Central memory CD4-positive, alpha-beta T cell (primary cell): ENCODE measurements at regions not wholly inside any gene's neighbourhood (a gene's known extent, or its start where the extent isn't known, plus 50 kb on each side); places are given as distances from the start of the nearest gene placed in this dataset.

Experiments
- DNase-seq: peaks from one replicate; pipeline ENCODE4 v3.0.0; 2022

DNA sequence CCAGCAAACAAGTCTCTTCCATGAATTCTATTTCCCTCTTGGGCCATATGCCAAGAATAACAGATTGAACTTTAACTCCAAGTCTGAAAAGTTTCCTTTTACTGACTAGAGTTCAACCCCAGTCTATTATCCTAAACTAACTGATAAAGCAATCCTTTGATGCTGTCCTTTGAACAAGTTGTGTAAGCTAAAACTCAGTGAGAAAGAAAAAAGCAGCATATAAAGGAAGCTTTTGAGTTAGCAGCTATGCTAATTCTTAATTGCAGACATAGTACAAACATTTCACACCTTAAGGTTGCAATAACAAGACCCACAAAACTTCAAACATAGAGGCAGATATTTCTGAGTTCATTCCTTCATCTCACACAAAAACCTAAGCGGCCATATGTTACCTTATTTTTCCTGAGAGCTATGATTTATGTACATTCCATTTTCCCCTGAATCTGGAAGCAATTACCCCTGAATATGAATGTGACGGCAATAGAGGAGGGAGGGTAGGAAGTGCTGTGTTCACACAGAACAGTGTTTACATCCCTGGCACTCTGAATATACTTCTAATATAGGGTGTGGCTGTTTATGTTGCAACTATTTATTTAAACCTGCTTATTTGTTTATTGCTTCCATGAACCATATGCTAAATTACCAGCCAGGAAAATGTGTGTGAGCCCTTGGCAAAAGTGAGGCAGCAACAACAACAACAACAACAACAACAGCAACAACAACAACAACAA lies 180.6 kb downstream of the IRS1 start:
- no peak for DNase-seq

DNA sequence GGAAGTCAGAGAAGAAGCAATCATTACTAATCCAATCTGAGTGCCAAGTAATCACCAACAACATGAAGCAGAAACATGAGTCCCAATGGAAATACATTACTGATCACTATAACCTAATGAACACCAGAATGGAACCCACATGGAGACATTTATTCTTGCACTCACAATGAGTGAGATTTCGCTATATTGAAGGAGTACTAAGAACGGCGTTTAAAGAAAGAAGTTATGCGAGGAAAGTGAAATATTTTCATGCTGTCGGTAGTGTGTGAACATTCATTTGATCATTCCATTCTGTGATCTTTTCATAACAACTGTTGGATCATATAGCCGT lies 181.1 kb downstream of the IRS1 start:
- no peak for DNase-seq

DNA sequence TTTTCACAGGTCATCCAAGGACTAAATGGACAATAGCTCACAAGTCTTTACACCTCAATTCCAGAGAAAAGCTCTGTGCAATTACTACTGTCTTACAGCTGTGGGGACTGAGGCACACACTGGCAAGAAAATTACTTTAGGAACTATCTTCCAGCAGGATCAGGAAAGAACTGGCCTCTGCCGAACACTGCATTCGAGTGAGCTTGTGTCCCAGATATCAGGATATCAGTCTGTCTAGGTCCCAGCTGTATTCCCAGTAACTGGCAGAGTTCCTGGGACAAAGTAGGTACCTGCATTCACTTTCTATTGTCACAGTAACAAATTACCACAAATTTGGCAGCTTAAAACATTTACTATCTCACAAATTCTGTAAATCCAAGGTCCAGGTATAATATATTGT lies 183.7 kb downstream of the IRS1 start:
- DNase-seq: no peak

- DNase-seq: no peak
Measured at GRCh38 chr2:226611944-226612318, 187.7 kb downstream of the IRS1 start.

- no peak for DNase-seq
Measured at GRCh38 chr2:226611196-226611943, 188.2 kb downstream of the IRS1 start.

- DNase-seq: no peak
Measured at GRCh38 chr2:226609366-226609765, 190.3 kb downstream of the IRS1 start.

DNA sequence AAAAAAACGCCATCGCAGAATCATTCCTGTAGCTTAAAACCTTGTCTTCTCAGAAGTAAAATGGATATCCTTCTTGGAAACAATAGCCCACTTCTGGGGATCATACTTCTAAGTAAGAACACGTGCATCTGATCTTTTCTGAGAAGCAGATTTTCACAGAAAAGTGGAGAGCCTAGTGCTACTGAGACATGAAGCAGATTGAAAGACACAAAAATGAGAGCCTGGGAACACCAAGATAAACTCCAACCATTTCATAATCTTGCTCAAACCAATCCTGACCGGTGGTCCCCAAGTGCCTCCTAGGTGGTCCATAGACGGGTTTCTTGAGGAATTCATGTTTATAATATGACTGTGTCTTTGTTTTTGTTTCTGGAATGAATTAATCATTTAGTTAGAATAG lies 191.2 kb downstream of the IRS1 start:
- DNase-seq: no peak

DNA sequence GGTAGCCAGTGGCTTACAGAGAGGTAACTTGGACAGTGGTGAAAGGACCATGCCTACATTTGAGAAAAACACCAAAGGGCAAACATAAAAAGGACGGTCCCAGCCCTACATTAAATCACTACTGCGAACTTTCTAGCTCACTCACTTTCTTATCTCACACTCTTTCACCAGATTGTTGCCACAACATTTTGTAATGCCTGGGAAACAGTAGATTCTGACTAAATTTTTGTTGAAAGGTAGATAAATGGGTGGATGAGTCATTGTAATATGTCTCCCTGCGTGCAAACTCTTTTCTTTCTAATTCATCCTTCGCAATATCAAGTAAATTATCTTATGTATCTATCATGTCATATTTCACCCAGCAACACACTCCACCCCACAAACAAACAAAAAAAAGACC lies 192.2 kb downstream of the IRS1 start:
- no peak for DNase-seq

DNA sequence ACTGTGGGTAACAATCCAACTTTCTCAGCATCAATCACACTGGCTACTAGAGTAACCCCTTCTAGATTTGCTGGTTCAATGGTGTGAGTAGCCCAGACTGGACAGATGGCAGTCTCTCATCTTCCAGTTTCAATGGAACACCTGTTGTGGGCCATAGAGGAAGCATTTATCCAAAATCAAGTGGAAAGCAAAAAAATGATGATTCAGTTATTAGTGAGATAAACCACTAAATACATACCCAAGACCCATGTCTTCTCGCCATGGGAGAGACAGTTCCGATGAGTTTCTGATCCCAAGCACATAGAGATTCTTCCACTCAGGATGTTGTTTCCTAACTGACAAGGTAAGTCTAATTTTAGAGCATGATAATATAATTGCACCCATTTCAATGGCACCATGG lies 194.0 kb downstream of the IRS1 start:
- DNase-seq: no peak

- no peak for DNase-seq
Measured at GRCh38 chr2:226603606-226604005, 196.0 kb downstream of the IRS1 start.

GRCh38 chr2:226601881-226602662 lies 197.5 kb downstream of the IRS1 start:
- no peak for DNase-seq

GRCh38 chr2:226600802-226601201 lies 198.8 kb downstream of the IRS1 start:
- DNase-seq: no peak

- DNase-seq: no peak
Measured at GRCh38 chr2:226600184-226600583, 199.4 kb downstream of the IRS1 start.

DNA sequence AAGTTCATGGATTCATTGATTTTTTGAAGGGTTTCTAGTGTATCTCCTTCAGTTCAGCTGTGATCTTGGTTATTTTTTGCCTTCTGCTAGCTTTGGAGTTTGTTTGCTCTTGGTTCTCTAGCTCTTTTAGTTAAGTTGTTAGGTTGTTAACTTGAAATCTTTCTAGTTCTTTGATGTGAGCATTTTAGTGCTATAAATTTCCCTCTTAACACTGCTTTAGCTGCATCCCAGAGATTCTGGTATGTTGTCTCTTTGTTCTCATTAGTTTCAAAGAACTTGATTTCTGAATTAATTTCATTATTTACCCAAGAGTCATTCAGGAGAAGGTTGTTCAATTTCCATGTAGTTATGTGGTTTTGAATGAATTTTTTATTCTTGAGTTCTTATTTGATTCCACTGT lies 210.6 kb downstream of the IRS1 start:
- no peak for DNase-seq

DNA sequence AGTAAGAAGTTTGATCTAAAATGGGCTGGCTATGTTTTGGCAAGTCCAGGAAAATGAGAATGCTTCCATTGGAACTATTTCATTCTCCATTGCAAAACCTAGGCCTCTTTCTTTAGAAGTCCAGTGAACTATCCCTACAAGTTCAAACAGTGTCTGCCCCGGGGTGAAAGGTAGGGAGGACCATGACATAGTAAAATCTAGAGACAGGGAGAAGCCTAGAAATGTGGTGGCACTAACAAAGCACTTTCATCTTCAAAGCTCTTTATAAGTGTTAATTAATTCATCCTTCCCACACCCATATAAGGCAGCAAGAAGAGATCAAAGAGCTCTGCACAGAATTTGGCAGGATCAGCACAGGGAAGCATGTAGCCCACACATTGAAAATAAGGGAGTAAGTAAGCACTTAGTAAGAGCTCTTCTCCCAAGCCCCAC lies 214.5 kb downstream of the IRS1 start:
- DNase-seq: no peak

DNA sequence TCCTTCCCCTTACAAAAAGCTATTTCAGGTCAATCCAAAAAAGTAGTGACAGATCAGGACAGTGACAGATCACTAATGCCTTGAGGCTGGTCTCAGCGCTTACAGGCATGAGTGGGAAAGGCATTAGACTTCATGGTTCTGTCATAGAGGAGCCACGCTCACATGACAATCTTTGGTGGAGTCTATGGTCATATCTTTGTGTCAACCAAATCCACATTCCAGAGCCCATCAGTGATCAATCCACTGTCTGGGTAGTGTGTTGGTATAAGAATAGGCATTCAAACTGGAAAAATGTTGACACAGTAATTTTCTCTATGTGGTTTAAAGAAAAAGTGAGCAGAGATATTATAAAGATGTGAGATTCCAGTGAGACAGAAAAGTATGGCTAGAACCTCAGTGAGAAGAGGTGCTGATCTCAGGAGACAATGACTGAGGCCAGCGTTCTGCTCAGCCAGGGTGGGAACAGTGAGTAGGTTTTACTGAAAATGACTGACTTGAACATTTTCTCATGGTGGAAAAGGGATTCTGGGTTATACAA lies 215.0 kb downstream of the IRS1 start:
- no peak for DNase-seq

GRCh38 chr2:226583715-226584114 lies 215.9 kb downstream of the IRS1 start:
- no peak for DNase-seq

GRCh38 chr2:226581661-226582060 lies 218.0 kb downstream of the IRS1 start:
- no peak for DNase-seq

- DNase-seq: no peak
Measured at GRCh38 chr2:226581004-226581403, 218.6 kb downstream of the IRS1 start.

GRCh38 chr2:226580403-226580802 lies 219.2 kb downstream of the IRS1 start:
- no peak for DNase-seq

DNA sequence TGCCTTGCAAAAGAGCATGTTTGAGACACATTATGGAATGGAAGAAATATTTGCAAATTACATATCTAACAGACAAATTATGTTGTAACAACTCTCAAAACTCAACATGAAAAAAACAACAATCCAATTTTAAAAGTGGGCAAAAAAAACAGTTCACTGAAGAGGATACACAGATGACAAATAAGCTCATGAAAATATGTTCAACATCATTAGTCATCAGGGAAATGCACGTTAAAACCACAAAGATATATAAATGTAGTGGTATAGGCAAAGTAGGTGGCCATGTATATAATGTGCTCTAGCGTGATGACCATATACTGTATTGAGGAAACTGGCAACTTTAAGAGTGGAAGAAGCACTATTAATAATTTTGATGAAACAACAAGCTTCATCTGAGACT lies 220.1 kb downstream of the IRS1 start:
- DNase-seq: no peak

- no peak for DNase-seq
Measured at GRCh38 chr2:226578879-226579278, 220.7 kb downstream of the IRS1 start.

DNA sequence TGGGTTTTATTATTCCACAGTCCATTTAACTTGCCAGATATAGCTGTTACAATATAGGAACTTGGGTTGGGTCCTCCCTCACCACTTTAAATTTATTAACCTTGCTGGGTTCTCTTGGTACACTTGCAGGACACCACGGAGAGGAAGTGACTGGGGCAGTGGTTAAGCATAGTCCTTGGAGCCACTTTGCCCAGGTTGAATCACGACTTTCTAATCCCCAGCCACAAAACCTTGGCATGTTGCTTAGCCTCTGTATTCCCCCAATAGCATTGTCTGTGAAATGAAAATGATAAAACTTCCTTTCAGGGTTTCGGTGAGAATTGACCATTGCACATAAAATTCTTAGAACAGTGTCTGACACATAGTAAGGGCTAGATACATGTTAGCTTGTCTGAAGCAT lies 221.2 kb downstream of the IRS1 start:
- DNase-seq: no peak

DNA sequence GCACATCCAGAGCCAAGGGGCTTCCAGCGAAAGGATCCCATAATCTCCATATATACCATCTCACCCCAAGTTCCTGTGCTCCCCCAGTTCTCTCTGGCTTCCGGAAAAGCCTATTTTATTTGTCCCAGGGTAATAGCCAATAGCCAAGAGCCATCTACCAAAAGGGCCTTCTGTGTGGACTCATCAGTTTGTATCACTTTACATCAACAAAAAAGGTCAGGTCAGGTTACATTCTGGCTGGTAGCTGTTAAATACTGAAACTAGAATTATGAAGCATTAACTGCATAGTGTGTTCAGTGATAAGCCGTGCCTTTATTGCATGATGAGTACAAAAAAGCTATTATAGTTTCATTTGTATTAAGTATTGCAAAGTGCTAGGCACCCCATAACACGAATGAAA lies 223.7 kb downstream of the IRS1 start:
- no peak for DNase-seq
